DMS114 treated with DMSO at 0.1 percent for 48 hours (cell line): ENCODE measurements at regions not wholly inside any gene's neighbourhood (a gene's known extent, or its start where the extent isn't known, plus 50 kb on each side); places are given as distances from the start of the nearest gene placed in this dataset.

Experiments used
- DNase-seq: peaks from one replicate; lab custom pipeline; 2025; ENCODE audit not compliant: unreplicated experiment; lab: John Stamatoyannopoulos, UW

DNA sequence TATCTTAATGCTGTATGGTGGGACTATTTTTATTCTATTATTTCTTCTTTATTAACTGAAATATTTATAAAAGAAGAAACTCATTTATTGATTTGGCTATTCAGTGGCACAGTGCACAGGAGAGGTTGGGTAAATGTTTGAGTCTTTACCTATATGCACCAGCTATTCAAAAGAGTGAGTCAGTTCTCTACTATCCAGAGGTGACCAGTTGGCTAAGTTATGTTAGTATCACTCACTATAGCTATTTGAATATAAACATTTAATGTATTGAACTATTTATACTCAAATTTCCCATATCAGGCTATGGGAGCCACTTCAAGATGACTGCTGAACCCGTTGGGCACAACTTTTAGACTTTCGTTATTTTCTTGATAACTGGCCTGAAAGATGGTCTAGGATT is 106.1 kb upstream of the VEGFC start:
- DNase-seq: no peak

- no peak for DNase-seq
These were observed 110.1 kb upstream of the VEGFC start for GRCh38 chr4:176902710-176903323.

- no peak for DNase-seq
These were observed 114.0 kb upstream of the VEGFC start for GRCh38 chr4:176906709-176907108.

DNA sequence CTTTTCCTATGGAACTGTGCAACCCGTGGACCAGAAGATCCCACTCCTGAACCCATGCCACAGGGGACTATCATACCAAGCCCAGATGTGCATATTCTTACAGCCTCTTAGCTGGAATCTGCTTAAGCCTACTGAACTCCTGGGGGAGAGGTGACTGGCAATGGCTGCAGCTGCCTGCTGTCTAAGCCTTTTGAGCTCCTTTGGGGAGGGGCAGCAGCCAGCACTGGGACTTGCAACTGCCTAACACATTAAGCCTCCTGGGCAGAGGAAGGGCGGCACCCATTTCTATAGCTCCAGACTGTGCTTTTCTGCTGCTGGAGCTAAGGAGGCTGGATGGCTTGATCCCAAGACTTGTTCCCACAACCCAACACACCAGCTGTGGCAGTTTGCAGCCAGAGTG is 117.9 kb upstream of the VEGFC start:
- DNase-seq: no peak

GRCh38 chr4:176919631-176920030 is 126.9 kb upstream of the VEGFC start:
- no peak for DNase-seq

DNA sequence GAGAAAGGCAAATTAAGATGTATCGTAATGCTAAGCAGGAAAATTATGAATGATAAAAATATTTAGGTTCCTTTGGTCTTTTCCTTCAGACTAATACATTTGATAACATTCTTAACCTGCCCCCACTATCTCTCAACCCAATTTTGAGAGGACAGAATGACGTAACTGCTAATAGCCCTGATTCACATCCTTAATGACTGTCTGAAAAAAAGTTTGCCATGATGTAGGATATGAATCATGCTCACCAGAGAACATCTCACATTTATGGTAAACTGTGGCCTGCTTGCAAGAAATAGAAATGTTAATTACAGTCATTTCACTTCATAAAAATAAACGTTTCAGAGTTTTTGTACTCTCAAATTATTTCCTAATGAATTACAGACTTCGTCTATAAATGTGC is 128.0 kb upstream of the VEGFC start:
- no peak for DNase-seq

DNA sequence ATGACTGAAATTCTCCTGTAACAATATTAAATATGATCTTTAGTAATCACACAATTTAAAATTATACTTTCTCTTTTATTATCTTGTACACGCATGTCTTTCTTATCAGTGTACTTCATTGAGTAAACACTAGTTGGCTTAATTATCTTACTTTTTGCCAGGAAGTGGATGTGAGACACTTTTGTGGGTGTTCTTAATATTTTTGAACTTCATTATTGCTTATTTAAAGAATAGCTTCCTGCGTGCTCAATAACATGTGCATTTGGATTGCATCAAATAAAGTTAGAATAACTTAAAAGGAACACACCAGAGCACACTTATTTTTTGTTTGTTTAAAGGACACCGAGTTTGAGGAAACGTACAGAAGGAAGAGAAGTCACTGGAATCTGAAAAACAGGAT is 128.5 kb upstream of the VEGFC start:
- DNase-seq: no peak

GRCh38 chr4:176924238-176924637 is 131.5 kb upstream of the VEGFC start:
- DNase-seq: no peak

DNA sequence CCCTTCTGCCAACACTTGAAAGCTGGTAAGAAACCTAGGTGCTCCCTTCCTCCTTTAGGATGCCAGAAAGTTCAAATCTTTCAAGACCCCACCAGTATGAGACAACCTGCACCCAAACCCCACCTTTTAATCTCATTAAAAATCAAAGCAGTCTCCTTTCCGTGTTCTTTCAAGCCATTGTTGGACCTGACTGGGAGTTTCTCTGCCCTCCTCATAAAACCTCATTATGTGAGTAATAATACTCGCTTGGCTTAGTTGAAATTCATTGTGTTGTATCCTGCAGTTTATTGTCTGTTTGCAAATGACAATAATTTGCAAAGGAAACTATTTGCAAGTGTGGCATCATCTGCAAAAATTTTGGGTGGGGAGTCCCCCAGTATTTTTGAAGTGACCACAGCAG is 133.2 kb upstream of the VEGFC start:
- DNase-seq: no peak

GRCh38 chr4:176927117-176927516 is 134.4 kb upstream of the VEGFC start:
- no peak for DNase-seq

- DNase-seq: no peak
These were observed 134.9 kb upstream of the VEGFC start for GRCh38 chr4:176927664-176928063.

DNA sequence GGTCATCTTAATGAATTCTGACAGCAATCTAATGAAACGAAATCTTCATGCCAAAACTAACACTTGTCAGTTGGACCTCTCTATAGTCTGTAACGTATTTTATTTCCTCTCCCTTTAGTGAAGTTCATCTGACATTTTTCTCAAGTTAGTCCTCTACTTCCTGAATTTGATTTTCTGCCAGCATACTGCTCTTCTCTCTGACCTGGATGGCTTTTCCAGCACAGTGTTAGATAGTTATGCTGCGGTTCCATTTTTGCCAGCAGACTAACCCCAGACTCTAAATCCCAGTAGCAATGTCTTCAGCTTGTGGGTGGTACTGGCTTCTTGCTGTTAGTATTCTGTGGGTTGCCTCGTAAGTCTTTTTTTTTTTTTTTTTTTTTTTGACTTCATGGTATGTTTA is 146.7 kb upstream of the VEGFC start:
- no peak for DNase-seq

- no peak for DNase-seq
These were observed 152.6 kb upstream of the VEGFC start for GRCh38 chr4:176945334-176945733.

GRCh38 chr4:176949029-176949428 is 156.3 kb upstream of the VEGFC start:
- DNase-seq: no peak

DNA sequence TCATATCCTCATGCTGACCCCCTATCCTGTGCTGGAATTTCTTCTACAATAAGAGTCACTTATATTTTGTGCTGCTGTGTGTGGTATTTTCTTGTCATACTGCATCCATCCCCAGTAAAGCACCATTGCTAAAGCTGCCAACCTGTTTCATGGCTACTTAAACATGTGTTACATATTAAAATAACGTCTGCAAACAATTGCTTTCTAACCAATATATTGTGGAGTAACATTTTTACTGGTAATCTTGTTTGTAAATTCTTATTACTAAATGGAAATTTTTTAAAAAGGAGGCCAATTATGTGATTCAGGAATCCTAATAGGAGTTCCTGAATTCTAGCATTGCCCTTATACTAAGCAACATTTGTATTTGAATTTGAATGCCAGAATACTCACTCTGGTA is 160.3 kb upstream of the VEGFC start:
- no peak for DNase-seq

DNA sequence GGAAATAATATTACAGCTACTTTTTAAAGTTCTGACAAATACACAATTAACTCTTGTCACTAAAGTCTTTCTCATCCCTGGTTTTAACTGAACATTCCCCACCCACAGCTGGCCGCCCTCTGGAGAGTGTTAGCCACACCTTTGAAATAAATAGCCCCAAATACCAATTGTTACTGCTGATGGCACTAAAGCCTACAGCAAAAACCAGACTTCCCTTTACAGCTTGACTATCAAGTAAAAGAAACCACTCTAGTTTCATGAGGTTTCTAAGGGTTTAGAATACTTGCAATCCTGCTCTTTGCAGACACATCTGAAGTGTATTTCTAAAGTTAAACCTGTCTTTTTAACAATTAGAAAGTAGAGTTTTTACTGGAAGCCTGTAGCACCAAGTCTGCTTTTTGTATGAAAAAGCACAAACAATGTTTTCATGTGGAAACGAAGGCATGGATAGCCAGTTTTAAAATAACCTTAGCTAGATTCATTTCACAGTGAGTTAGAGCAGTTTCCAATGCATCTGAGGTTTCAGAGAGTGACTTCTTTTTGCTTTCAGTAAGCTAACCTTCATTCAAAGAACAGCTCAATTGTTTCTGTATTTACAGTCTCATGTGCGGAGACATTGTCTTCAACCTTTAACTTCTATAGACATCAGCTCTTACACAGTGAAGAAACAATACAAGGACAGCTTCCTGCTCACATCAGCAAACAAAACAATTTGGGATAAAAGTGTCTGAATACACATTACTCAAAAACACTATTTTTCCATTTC is 164.8 kb upstream of the VEGFC start:
- no peak for DNase-seq

DNA sequence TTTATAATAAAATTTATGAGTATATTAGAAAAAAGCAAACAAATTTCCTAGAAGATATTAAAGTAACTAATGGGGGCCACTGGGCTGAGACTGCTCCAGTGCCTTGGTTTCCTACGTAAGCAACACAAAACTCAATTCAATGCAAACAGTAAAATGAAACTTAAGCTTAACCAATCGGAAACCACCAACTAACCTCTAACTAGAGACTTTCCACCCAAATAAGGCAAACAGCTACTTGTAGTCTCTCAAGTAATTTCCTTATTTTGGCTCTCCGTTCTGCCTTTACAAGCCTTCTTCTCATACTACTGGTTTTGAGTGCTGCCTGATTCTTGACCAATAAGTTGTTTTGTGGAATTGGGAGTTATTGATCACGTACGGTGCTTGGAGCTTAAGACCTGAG is 167.3 kb upstream of the VEGFC start:
- DNase-seq: no peak

- no peak for DNase-seq
These were observed 170.4 kb upstream of the VEGFC start for GRCh38 chr4:176963121-176963520.

GRCh38 chr4:176964116-176964691 is 171.5 kb upstream of the VEGFC start:
- no peak for DNase-seq

DNA sequence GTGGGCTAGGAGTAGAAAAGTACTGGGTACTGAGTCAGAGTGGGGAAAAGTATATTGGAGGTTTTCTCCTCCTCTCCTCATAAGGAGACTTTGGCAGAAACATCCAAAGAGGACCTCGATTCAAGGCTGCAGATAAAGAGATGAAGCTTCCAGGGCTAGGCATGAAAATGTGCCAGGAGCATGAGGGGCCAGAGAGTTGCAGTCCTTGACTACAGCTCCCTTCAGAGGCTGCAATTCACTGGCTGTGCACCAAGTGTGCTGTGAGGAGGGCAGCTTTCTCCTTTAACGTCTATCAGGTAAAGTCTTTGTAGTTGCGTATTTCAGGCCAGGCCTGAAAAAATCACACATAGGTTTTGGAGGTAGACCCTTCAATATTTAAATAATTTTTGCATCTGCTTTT is 174.9 kb upstream of the VEGFC start:
- no peak for DNase-seq

DNA sequence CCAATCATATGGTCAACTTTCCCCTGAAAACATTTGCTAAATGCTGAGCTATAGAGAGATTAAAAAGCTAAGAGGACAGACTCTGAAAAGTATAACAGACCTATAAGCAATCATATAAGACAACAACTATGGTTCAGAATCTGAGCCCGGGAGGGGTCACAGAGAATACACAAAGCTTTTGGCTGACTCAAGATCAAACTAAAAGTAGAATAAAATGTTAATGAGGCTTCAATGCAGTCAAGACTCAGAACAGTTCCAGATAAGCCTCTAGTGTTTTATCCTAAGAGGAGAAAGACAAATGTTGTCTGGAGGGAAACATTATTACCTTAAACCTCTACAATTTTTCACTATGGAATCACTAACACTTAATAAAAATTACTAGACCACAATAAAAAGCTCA is 175.4 kb upstream of the VEGFC start:
- no peak for DNase-seq

DNA sequence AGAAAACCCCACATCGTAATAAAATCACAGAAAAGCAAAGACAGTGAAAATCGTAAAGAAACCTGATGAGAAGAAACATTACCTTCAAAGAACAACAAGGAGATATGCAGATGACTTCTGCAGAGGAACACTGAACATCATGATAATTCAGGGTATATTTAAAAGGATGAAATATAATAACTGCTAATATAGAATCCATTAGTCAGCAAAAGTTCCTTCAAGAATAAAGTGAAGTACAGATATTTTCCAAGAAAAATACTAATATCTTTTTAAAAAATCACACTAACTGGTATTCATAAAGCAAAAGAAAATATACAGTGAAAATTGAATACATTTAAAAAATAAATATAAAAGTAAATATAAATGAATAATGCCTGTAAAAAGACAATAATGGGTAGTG is 176.3 kb upstream of the VEGFC start:
- DNase-seq: no peak

DNA sequence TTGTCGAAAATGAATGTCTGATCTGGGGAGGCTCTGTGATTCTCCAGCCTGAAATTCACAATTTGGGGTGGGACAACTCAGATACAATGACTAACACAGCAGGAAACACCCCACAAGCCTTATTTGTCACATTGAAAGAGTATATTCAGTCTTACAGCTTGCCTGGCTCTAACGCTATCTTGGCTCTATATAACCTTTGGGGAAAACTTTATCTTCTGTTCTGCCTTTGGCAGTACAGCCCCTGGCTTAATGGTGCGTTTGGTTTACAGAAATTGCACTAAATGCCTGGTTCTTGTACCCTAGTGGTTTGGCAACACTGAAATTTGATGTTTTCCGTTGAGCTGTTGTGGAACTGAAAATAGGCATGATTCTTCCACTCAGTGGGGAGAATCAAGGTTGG is 178.1 kb upstream of the VEGFC start:
- DNase-seq: no peak
